COLO668 (cell line): ENCODE measurements at regions not wholly inside any gene's neighbourhood (a gene's known extent, or its start where the extent isn't known, plus 50 kb on each side); places are given as distances from the start of the nearest gene placed in this dataset.

Source experiments
- DNase-seq: peaks from one replicate; lab custom pipeline; 2025; ENCODE audit not compliant: unreplicated experiment; lab: John Stamatoyannopoulos, UW

- no peak for DNase-seq
Measured at GRCh38 chr13:67857581-67858310, 627.6 kb upstream of the PCDH9 start.

- no peak for DNase-seq
Measured at GRCh38 chr13:67856955-67857354, 626.8 kb upstream of the PCDH9 start.

- no peak for DNase-seq
Measured at GRCh38 chr13:67855741-67856238, 625.7 kb upstream of the PCDH9 start.

GRCh38 chr13:67854990-67855389, 624.9 kb upstream of the PCDH9 start:
- DNase-seq, result no peak

GRCh38 chr13:67844574-67844973, 614.4 kb upstream of the PCDH9 start:
- no peak for DNase-seq

- peak; percentile 21 for DNase-seq
Measured at GRCh38 chr13:67841071-67841470, 610.9 kb upstream of the PCDH9 start.

GRCh38 chr13:67833564-67833963, 603.4 kb upstream of the PCDH9 start:
- DNase-seq, result no peak

- no peak for DNase-seq
Measured at GRCh38 chr13:67829641-67830040, 599.5 kb upstream of the PCDH9 start.

GRCh38 chr13:67827992-67828391, 597.9 kb upstream of the PCDH9 start:
- no peak for DNase-seq

GRCh38 chr13:67821606-67822005, 591.5 kb upstream of the PCDH9 start:
- DNase-seq, result no peak

- no peak for DNase-seq
Measured at GRCh38 chr13:67806796-67807195, 576.7 kb upstream of the PCDH9 start.

- DNase-seq, result no peak
Measured at GRCh38 chr13:67803118-67803517, 573.0 kb upstream of the PCDH9 start.

- DNase-seq, result no peak
Measured at GRCh38 chr13:67792151-67792676, 562.1 kb upstream of the PCDH9 start.

- no peak for DNase-seq
Measured at GRCh38 chr13:67791047-67791446, 560.9 kb upstream of the PCDH9 start.

GRCh38 chr13:67776151-67776550, 546.0 kb upstream of the PCDH9 start:
- no peak for DNase-seq

GRCh38 chr13:67775359-67775758, 545.2 kb upstream of the PCDH9 start:
- no peak for DNase-seq

GRCh38 chr13:67772807-67773453, 542.8 kb upstream of the PCDH9 start:
- no peak for DNase-seq

- DNase-seq, result no peak
Measured at GRCh38 chr13:67771106-67771505, 541.0 kb upstream of the PCDH9 start.

- DNase-seq, result no peak
Measured at GRCh38 chr13:67769987-67770341, 539.8 kb upstream of the PCDH9 start.

- DNase-seq, result no peak
Measured at GRCh38 chr13:67769063-67769986, 539.2 kb upstream of the PCDH9 start.

- DNase-seq, result no peak
Measured at GRCh38 chr13:67763984-67764383, 533.8 kb upstream of the PCDH9 start.
